ENCODE measurements at regions not wholly inside any gene's neighbourhood (a gene's known extent, or its start where the extent isn't known, plus 50 kb on each side); places are given as distances from the start of the nearest gene placed in this dataset.

DNA sequence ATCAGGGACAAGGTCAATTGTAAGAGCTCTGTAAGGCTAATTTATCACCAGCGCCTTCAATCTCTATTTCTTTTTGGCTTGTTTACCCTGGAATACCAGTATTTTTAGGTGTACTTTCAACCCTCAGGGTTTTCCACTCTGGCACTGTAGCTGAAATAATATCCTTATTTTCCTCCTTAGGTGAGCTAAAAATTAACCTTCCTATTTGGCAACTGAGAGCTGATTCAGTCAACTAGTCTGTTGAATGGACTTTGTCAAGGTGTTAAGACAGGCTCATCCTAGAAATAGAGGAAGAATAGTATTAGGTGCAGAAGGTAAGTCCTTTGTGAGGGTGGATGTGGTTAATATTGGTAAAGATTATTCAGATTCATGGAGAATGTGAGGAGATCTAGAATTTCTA is 101.3 kb upstream of the BANK1 start:
- TF ChIP-seq POLR2A (IDR thresholded peaks at IDR 0.05) (no peak), CTCF (IDR thresholded peaks at IDR 0.05) (no peak), POLR2AphosphoS5 (IDR thresholded peaks at IDR 0.05) (no peak), EP300 (IDR thresholded peaks at IDR 0.05) (no peak)

All from suprapubic skin (tissue), 4 donors.